GM21723 (cell line): ENCODE measurements at regions not wholly inside any gene's neighbourhood (a gene's known extent, or its start where the extent isn't known, plus 50 kb on each side); places are given as distances from the start of the nearest gene placed in this dataset.
"Not testable (repeated sequence)": the region's sequence is repeated elsewhere in the genome, so short reads cannot be mapped to it uniquely, and the experiment has no call there.

Source experiments
- ATAC-seq: cut with Tn5 transposase; IDR thresholded peaks from one replicate; pipeline ENCODE4 v1.9.1; 2021; ENCODE audit warnings: mild to moderate bottlenecking, moderate library complexity; ENCODE audit not compliant: unreplicated experiment

GRCh38 chr12:124070394-124071074 lies 97.5 kb downstream of the ZNF664 start:
- ATAC-seq: not testable (repeated sequence)

GRCh38 chr12:124071075-124071443 lies 98.0 kb downstream of the ZNF664 start:
- ATAC-seq: no peak

- ATAC-seq: no peak
Measured at GRCh38 chr12:124073356-124074035, 100.5 kb downstream of the ZNF664 start.

- no peak for ATAC-seq
Measured at GRCh38 chr12:124075841-124076240, 102.8 kb downstream of the ZNF664 start.

- no peak for ATAC-seq
Measured at GRCh38 chr12:124077701-124078100, 104.7 kb downstream of the ZNF664 start.

GRCh38 chr12:124078800-124079199 lies 105.8 kb downstream of the ZNF664 start:
- ATAC-seq: no peak

- ATAC-seq: no peak
Measured at GRCh38 chr12:124080649-124081048, 107.6 kb downstream of the ZNF664 start.

- ATAC-seq: no peak
Measured at GRCh38 chr12:124082012-124082411, 109.0 kb downstream of the ZNF664 start.

GRCh38 chr12:124082687-124083086 lies 109.7 kb downstream of the ZNF664 start:
- ATAC-seq: no peak

GRCh38 chr12:124083708-124084107 lies 110.7 kb downstream of the ZNF664 start:
- no peak for ATAC-seq

- ATAC-seq: no peak
Measured at GRCh38 chr12:124085419-124086296, 112.6 kb downstream of the ZNF664 start.

GRCh38 chr12:124086299-124086898 lies 113.4 kb downstream of the ZNF664 start:
- ATAC-seq: no peak

- ATAC-seq: no peak
Measured at GRCh38 chr12:124087266-124088051, 114.4 kb downstream of the ZNF664 start.

GRCh38 chr12:124088217-124088907 lies 115.3 kb downstream of the ZNF664 start:
- ATAC-seq: no peak

- not testable (repeated sequence) for ATAC-seq
Measured at GRCh38 chr12:124089181-124089914, 116.3 kb downstream of the ZNF664 start.

- no peak for ATAC-seq
Measured at GRCh38 chr12:124091835-124092234, 118.8 kb downstream of the ZNF664 start.

- not testable (repeated sequence) for ATAC-seq
Measured at GRCh38 chr12:124092532-124092931, 119.5 kb downstream of the ZNF664 start.

- ATAC-seq: no peak
Measured at GRCh38 chr12:124093297-124093696, 120.3 kb downstream of the ZNF664 start.

- ATAC-seq: no peak
Measured at GRCh38 chr12:124094188-124094587, 121.2 kb downstream of the ZNF664 start.
